ENCODE measurements at regions not wholly inside any gene's neighbourhood (a gene's known extent, or its start where the extent isn't known, plus 50 kb on each side); places are given as distances from the start of the nearest gene placed in this dataset. TPM values are rescaled to one million over a fixed set of nuclear protein-coding genes. Genes with fewer than 3 reads are reported as not detected.

DNA sequence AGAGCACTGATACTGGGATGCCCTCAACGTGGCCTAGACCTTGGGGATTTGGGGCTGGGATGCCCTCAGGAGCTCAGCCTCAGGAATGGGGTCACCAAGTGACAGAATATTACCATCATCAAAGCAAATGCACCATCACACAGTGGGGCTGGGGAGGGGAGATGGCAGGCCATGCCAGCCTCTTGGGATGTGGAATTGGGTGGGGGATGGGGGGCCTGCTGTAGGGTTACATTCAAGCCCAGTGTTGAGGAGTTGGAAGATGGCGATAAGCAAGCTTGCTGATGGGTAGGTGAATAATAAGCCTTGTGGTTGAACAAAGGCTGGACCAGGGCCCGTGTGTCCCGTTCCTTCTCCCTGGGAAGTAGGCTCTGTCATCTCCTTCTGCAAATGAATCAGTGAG lies 69.1 kb upstream of the GPR12 start:
- DNase-seq: no peak

DNA sequence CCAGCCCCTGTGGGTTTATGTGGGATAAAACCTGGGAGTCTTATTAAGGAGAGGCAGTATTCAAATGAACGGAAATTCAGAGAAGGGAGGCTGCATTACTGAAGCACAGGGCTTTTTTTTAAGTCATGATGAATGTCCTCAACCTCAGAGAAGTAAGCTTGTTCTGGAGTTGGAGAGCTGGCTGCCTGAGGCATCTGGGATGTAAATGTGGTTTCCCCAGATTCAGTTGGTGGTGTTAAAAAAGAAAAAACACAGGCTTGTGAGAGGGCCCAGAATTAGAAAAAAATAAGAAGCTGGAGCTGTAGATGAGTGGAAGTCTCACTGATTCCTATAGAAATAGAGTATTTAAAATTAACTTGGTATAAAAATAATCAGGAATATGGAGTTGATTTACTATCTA lies 64.0 kb upstream of the GPR12 start:
- DNase-seq: no peak

DNA sequence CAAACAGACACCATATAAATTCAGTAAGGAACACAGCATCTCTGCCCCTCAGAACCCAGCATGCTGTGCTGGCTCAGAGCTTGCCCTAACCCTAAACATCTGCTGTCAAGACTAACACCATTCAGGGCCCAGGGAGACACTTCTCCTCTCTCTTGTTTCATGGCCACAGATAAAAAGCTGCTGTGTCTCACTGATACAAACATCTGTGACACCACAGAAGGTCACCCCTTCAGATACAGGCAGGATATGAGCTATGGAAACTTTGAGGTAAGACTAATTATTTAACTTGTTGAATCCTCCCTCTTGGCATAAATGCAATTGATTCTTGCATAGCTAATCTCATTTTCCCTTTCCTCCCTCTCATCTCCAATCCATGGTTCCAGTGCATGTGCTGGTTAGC lies 61.6 kb upstream of the GPR12 start:
- no peak for DNase-seq

DNA sequence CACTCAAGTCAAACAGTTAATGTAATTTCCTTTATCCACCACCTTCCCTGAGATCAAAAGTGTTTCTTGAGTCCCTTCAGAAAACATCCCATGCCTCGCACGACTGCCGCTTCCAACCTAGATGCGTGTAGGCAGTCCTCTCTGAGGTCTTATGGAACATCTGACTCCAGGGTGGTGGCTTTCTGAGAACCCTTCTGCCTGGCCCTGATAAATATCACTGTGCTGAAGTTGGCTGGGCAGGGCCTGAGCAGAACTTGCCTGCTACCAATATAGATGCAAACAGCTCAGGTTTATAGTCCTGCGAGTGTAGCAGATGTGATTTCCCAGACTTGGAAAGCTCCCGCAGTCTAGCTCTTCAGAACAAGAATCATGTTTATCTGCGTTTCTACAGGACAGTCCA lies 61.1 kb upstream of the GPR12 start:
- DNase-seq: no peak

DNA sequence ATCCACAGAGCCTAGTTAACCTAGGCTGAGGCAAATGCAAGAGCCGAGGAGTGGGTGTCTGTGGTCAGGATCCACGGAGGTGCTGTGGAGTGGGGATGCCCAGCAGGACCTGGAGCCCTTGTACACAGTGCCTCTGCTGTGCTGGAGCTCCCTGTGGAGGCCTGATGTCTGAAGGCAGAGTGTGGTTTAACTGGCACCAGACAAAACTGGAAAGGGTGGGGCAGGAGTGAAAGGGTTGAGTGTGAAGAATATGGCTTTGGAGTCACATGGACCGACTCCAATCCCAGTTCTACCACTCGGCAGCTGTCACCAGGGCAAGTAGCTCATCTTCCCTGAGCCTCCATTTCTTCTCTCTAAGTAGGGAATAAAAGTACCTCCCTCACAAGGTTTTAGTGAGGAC lies 60.3 kb upstream of the GPR12 start:
- no peak for DNase-seq

DNA sequence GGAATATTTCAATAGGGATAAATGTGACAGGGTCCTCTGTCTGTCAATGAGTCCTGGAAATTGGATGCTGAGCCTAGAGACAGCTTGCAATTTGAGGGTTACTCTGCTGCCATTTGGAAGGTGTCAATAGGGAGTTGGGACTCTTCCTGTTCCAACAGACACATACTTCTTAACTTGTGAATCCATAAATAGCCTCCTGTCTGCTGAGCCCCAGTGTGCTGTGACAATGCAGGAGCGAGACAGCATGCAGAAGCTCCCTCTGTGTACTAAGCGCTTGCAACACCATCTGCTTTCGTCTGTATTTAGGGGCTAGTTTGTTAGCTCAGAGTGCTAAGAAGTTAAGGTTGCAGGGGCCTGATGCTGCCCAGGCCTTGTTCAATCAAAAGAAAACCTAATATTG lies 58.5 kb upstream of the GPR12 start:
- DNase-seq: no peak

DNA sequence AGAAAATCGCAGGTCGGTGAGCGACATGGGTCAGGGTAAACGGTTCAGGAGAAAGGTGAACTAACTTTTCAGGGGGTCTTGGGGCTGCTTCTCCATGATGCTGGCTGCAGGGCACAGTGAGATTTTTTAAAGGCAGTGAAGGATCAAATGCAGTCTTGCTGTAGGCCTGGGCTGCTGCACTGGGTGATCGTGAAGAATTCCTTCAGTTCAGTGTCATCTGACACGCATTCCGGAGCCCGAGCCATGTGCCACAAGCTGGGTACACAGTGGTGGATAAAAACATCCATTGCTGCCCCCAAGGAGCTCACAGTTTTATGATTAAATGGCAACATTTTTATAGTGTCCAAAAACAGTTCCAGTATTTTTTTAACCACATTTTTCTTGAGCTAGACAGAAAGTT lies 56.3 kb upstream of the GPR12 start:
- peak; percentile 49 for DNase-seq

DNA sequence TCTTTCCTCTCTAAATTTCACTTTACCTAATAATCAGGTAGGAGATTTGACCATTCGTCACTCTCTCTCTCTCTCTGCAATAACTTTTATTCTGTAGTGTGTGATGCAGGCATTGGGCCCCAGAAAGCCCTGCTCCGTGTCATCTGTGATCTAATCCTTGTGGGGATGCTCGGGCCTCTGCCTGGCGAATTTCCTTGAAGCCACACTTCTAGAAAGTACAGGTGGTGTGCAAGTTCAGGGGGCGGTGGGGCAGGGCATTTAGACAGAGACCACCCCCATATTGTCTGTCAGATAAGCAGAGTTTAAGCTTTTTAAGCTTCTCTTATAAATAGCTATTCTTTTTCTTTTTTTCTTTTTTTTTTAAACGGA lies 53.4 kb upstream of the GPR12 start:
- DNase-seq: no peak

DNA sequence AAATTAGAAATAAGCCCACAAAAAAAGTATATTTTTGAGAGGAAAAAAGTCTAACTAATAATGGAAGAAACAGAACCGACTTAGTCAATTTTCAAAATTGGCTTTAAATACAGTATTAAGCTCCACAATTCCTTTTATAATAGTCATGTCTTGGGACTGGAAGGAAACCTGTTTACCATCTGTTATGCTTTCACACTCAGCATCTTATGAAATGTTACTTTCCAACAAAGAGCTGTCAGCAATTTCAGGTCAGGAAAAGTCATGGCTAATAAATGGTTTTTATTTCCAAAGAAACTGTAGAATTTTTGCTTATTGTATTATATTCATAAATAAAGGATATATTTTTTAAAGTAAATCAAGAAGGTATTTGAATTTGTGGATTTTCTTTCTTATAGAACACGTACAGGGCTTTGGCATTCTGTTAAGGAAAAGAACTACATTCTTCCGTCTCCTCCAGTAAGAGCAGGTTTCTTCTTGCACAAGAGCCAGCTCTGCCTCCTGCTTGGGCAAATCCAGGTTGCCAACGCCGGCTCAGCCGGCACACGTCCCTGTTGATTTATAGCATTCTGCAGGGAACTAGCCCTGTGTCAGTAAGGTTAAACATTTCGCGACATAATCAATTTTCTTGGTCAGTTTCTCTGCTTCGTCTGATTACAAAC lies 52.9 kb upstream of the GPR12 start:
- DNase-seq: peak; percentile 68

DNA sequence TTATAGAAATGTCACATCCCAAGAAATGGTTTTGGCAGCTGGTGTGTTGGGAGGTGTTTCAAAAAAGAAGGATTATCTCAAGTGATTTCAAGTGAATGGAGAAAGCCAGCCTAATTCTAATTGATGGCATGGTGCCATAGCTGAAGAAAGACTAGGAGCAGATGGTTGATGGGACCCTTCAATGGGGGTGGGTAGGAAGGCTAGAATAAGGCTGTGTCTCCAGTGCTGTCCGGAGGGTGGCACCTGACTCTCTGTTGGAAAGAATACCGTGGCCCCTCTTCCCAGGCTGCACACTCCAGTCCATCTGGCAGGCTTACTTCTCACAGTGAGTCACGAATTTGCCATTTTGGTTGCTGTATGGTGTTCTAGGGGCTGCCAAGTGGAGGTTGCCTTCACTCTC lies 51.0 kb upstream of the GPR12 start:
- no peak for DNase-seq

Small RNA genes lying in the stretch of these regions (small RNA-seq; reads per million reads assigned to genes)
- not detected for gene RPS21P8 (ENCODE audit: low replicate concordance)

Data from skin of body (tissue), 2 donors.